ENCODE measurements at regions not wholly inside any gene's neighbourhood (a gene's known extent, or its start where the extent isn't known, plus 50 kb on each side); places are given as distances from the start of the nearest gene placed in this dataset.

GRCh38 chr7:16203065-16203464, 218.3 kb downstream of the CRPPA start:
- TF ChIP-seq CTCF (IDR thresholded peaks at IDR 0.05) (no peak), POLR2A (IDR thresholded peaks at IDR 0.05) (no peak)

Data from prostate gland (tissue), 2 donors.